ENCODE measurements at regions not wholly inside any gene's neighbourhood (a gene's known extent, or its start where the extent isn't known, plus 50 kb on each side); places are given as distances from the start of the nearest gene placed in this dataset.

DNA sequence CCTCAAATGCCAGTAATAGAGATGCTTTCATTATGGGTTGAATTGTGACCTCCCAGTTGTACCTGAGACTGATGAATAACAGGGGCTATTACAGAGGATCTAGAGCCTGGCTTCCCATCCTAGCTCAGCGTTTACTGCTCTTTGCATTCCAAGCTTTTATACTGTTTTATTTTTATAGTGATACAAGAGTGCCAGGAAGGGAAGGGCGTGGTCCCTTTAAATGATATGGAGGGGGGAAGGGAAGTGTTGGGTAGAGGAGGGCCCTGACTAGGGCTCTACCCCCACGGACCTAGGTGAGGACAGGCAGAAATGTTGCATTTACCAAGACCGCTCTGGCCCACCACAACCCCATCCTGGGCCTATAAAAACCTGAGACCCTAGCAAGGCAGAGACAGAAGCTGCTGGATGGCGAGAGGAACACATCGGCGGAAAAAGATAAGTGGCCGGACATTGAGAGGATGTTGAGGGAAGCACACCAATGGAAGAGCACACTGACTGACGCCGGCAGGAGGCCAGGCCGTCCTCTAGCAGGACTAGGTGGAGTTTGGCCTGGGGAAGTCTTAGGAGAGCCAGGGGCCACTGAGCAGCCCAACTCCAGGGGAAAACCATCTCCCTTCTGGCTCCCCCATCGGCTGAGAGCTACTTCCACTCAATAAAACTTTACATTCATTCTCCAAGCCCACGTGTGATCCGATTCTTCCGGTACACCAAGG, 1025.9 kb downstream of the TTLL7 start:
- TF ChIP-seq, protein P1, sequence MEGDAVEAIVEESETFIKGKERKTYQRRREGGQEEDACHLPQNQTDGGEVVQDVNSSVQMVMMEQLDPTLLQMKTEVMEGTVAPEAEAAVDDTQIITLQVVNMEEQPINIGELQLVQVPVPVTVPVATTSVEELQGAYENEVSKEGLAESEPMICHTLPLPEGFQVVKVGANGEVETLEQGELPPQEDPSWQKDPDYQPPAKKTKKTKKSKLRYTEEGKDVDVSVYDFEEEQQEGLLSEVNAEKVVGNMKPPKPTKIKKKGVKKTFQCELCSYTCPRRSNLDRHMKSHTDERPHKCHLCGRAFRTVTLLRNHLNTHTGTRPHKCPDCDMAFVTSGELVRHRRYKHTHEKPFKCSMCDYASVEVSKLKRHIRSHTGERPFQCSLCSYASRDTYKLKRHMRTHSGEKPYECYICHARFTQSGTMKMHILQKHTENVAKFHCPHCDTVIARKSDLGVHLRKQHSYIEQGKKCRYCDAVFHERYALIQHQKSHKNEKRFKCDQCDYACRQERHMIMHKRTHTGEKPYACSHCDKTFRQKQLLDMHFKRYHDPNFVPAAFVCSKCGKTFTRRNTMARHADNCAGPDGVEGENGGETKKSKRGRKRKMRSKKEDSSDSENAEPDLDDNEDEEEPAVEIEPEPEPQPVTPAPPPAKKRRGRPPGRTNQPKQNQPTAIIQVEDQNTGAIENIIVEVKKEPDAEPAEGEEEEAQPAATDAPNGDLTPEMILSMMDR (IDR thresholded peaks at IDR 0.05) = no peak
- ATAC-seq (ENCODE audit: poor library complexity) (no peak), DNase-seq (no peak)
- no peaks in the 10 kb centered on the region for H3K36me3 Mint-ChIP-seq (ENCODE audit: low read depth)
- H3K4me1 ChIP-seq (ENCODE audit: insufficient read depth, low read length) = no peaks in the 10 kb centered on the region
- peaks cover 0 to 7% of the 10 kb centered on the region in 2 experiments for H3K9me3 ChIP-seq (ENCODE audit: control insufficient read depth in 1 of 2, insufficient read depth in 1 of 2, low read length in 2 of 2)
- ChIA-PET CTCF (no interaction called here), POLR2A (no interaction called here)
- no peaks in the 10 kb centered on the region for H3K4me1 Mint-ChIP-seq (ENCODE audit: low read depth)
- H3K9me3 Mint-ChIP-seq = no peaks in the 10 kb centered on the region
- no peak overlapping the region for H3K4me3 Mint-ChIP-seq
- H3K36me3 ChIP-seq (ENCODE audit: insufficient read depth, low read length) = no peaks in the 10 kb centered on the region
- H3K4me3 ChIP-seq (ENCODE audit: low read length) = no peak overlapping the region
- no peak overlapping the region for H3K27ac Mint-ChIP-seq
- no peak overlapping the region for H3K27ac ChIP-seq (ENCODE audit: low read depth in 1 of 2, low read length in 2 of 2)
- intact Hi-C loops (cut with DNase I, micrococcal nuclease) = no loop called here
- H3K27me3 Mint-ChIP-seq = no peaks in the 10 kb centered on the region
- H3K27me3 ChIP-seq (ENCODE audit: control insufficient read depth in 1 of 2, insufficient read depth in 2 of 2, low read length in 2 of 2) = no peaks in the 10 kb centered on the region

DNA sequence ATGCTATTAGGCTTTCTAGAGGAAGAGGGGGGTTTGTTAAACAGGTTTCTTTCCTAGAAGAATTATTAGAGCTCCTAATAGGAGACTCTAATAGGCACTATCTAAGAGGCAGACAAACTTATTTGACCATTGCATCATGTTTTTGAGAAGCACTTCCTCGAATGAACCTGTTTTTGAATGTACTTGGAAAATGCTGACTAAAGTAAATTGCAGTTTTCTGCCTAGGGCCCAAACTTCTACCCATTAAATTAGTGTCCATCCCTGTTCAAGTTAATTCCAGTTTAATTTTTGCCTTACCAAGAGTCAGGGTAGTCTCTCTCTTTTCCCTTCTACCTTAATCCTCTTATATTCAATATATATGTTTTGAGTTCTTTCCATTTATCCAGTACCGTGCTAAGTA, 1029.6 kb downstream of the TTLL7 start:
- no peak for ATAC-seq (ENCODE audit: poor library complexity)
- H3K36me3 ChIP-seq (ENCODE audit: insufficient read depth, low read length) = no peaks in the 10 kb centered on the region

DNA sequence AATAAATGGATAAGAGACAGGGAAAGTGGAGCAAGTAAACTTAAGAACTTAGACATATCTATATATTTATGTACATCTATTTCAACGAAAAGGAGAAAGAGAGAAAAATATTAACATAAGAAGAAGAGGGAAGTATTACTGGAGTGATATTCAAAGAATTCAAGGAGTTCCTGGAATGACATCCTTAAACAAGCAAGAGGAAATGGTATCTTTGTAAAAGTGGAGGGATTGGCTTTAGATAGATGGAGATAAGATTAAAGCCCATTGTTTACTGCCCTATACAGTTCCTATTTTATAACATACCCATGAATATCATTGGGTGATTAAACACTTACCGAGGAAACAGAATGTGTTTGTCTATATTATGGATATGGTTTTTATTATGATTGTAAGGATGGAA, 1036.3 kb downstream of the TTLL7 start:
- ChIA-PET CTCF (no interaction called here), POLR2A (no interaction called here)
- ATAC-seq (ENCODE audit: poor library complexity) (no peak), DNase-seq (no peak)
- Mint-ChIP-seq H3K27ac (no peak overlapping the region), H3K27me3 (no peaks in the 10 kb centered on the region), H3K4me3 (no peak overlapping the region), H3K4me1 (ENCODE audit: low read depth) (no peaks in the 10 kb centered on the region), H3K9me3 (no peaks in the 10 kb centered on the region), H3K36me3 (ENCODE audit: low read depth) (no peaks in the 10 kb centered on the region)
- intact Hi-C loops (cut with DNase I, micrococcal nuclease) = no loop called here
- Histone ChIP-seq H3K9me3 (ENCODE audit: control insufficient read depth in 1 of 2, insufficient read depth in 1 of 2, low read length in 2 of 2) (no peaks in the 10 kb centered on the region), H3K4me3 (ENCODE audit: low read length) (no peak overlapping the region), H3K36me3 (ENCODE audit: insufficient read depth, low read length) (no peaks in the 10 kb centered on the region), H3K4me1 (ENCODE audit: insufficient read depth, low read length) (no peaks in the 10 kb centered on the region), H3K27me3 (ENCODE audit: control insufficient read depth in 1 of 2, insufficient read depth in 2 of 2, low read length in 2 of 2) (no peaks in the 10 kb centered on the region), H3K27ac (ENCODE audit: low read depth in 1 of 2, low read length in 2 of 2) (no peak overlapping the region)
- TF ChIP-seq, protein P1 (IDR thresholded peaks at IDR 0.05) = no peak

More for the DNA sequence above, 1029.6 kb downstream of the TTLL7 start:
- ChIA-PET POLR2A (no interaction called here), CTCF (no interaction called here)
- Histone ChIP-seq H3K27ac (ENCODE audit: low read depth in 1 of 2, low read length in 2 of 2) (no peak overlapping the region), H3K27me3 (ENCODE audit: control insufficient read depth in 1 of 2, insufficient read depth in 2 of 2, low read length in 2 of 2) (no peaks in the 10 kb centered on the region), H3K4me1 (ENCODE audit: insufficient read depth, low read length) (no peaks in the 10 kb centered on the region), H3K9me3 (ENCODE audit: control insufficient read depth in 1 of 2, insufficient read depth in 1 of 2, low read length in 2 of 2) (peaks cover 0 to 7% of the 10 kb centered on the region in 2 experiments), H3K4me3 (ENCODE audit: low read length) (no peak overlapping the region)
- H3K4me1 Mint-ChIP-seq (ENCODE audit: low read depth) = no peaks in the 10 kb centered on the region
- H3K36me3 Mint-ChIP-seq (ENCODE audit: low read depth) = no peaks in the 10 kb centered on the region
- intact Hi-C loops (cut with DNase I, micrococcal nuclease) = no loop called here
- no peaks in the 10 kb centered on the region for H3K27me3 Mint-ChIP-seq
- no peaks in the 10 kb centered on the region for H3K9me3 Mint-ChIP-seq
- H3K27ac Mint-ChIP-seq = no peak overlapping the region
- TF ChIP-seq, protein P1 (IDR thresholded peaks at IDR 0.05) = no peak
- no peak overlapping the region for H3K4me3 Mint-ChIP-seq
- no peak for DNase-seq
